MCF 10A (cell line): ENCODE measurements at regions not wholly inside any gene's neighbourhood (a gene's known extent, or its start where the extent isn't known, plus 50 kb on each side); places are given as distances from the start of the nearest gene placed in this dataset.

Experiments
- BruUV-seq: library from RNA; stranded (reverse); fragments of 400-500 nt; replicated peaks from 2 replicates; lab custom pipeline; 2021; lab: Mats Ljungman, UMichigan
- CTCF ChIA-PET: fragments of 300-600 bp; sonication (Branson Sonifier 250); formaldehyde crosslinking; extraction: SDS; loops from one replicate; lab custom pipeline; 2021; ENCODE audit warnings: antibody characterized with exemption, inconsistent platforms; lab: Yijun Ruan, JAX
- POLR2A ChIA-PET: fragments of 300-600, 350-650 bp; sonication (Branson Sonifier 250); formaldehyde crosslinking; extraction: SDS; loops from one replicate; lab custom pipeline; 2020; ENCODE audit warnings: antibody characterized with exemption, inconsistent platforms; lab: Yijun Ruan, JAX
- DNase-seq: peaks from one replicate; pipeline ENCODE4 v3.0.0-alpha.2; 2018; ENCODE audit not compliant: unreplicated experiment
- H3K27ac Mint-ChIP-seq: one replicate; pipeline ENCODE4 v1.8.0; 2022; ENCODE audit warnings: mild to moderate bottlenecking, low read depth, mixed read lengths; ENCODE audit not compliant: unreplicated experiment
- H3K27me3 Mint-ChIP-seq: one replicate; pipeline ENCODE4 v1.8.0; 2022; ENCODE audit warnings: mixed read lengths; ENCODE audit not compliant: insufficient read depth, unreplicated experiment
- H3K36me3 Mint-ChIP-seq: one replicate; pipeline ENCODE4 v1.8.0; 2022; ENCODE audit warnings: mild to moderate bottlenecking, moderate library complexity, mixed read lengths; ENCODE audit not compliant: insufficient read depth, unreplicated experiment
- H3K4me1 Mint-ChIP-seq: one replicate; pipeline ENCODE4 v1.8.0; 2022; ENCODE audit warnings: mixed read lengths; ENCODE audit not compliant: insufficient read depth, unreplicated experiment
- H3K4me3 Mint-ChIP-seq: one replicate; pipeline ENCODE4 v1.8.0; 2022; ENCODE audit warnings: mild to moderate bottlenecking, moderate library complexity, mixed read lengths; ENCODE audit not compliant: unreplicated experiment
- H3K9me3 Mint-ChIP-seq: one replicate; pipeline ENCODE4 v1.8.0; 2022; ENCODE audit warnings: mixed read lengths; ENCODE audit not compliant: unreplicated experiment
- CTCF ChIP-seq: fragments of 200-600 bp; IDR thresholded peaks from one replicate; pipeline ENCODE4 v1.8.0; 2022; ENCODE audit warnings: antibody characterized with exemption, mild to moderate bottlenecking; ENCODE audit not compliant: unreplicated experiment
- intact Hi-C: fragments of 100-400 bp; cut with micrococcal nuclease; formaldehyde crosslinking; loops from 2 replicates; pipeline ENCODE4 v1.14.1; 2022

GRCh38 chr3:162175145-162175544 is 678.5 kb downstream of the OTOL1 start:
- Mint-ChIP-seq H3K4me3 (no peak overlapping the region), H3K4me1 (peaks cover 8% of the 10 kb centered on the region), H3K9me3 (no peaks in the 10 kb centered on the region), H3K36me3 (peaks cover 2% of the 10 kb centered on the region), H3K27me3 (no peaks in the 10 kb centered on the region), H3K27ac (no peak overlapping the region)
- intact Hi-C loops = no loop called here
- no TSS peak for BruUV-seq
- ChIA-PET CTCF (no interaction called here), POLR2A (no interaction called here)
- no peak for DNase-seq
- TF ChIP-seq CTCF = no peak

- peaks cover 8% of the 10 kb centered on the region for H3K4me1 Mint-ChIP-seq
- POLR2A ChIA-PET = no interaction called here
- no peaks in the 10 kb centered on the region for H3K9me3 Mint-ChIP-seq
- no TSS peak for BruUV-seq
- H3K4me3 Mint-ChIP-seq = no peak overlapping the region
- intact Hi-C loops = no loop called here
- no peaks in the 10 kb centered on the region for H3K36me3 Mint-ChIP-seq
- no peak for DNase-seq
- no peak for TF ChIP-seq CTCF
- CTCF ChIA-PET = no interaction called here
- no peaks in the 10 kb centered on the region for H3K27me3 Mint-ChIP-seq
- no peak overlapping the region for H3K27ac Mint-ChIP-seq
Measured at GRCh38 chr3:162175878-162176277, 679.3 kb downstream of the OTOL1 start.

DNA sequence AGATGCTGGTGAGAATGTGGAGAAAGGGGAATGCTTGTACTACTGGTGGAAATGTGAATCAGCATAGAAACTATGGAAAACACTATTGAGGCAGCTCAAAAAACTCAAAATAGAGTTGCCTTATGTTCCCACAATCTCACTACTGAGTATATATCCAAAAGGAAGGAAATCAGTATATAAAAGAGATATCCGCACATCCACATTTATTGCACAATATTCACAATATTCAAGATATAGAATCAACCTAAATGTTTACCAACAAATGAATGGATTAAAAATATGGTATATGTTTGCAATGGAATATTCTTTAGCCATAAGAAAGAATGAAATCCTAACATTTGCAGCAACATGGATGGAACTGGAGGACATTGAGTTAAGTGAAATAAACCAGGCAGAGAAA is 686.8 kb downstream of the OTOL1 start:
- intact Hi-C loops = no loop called here
- CTCF ChIA-PET = no interaction called here
- no TSS peak for BruUV-seq
- Mint-ChIP-seq H3K4me1 (no peaks in the 10 kb centered on the region), H3K27ac (no peak overlapping the region), H3K4me3 (no peak overlapping the region), H3K27me3 (no peaks in the 10 kb centered on the region), H3K36me3 (no peaks in the 10 kb centered on the region), H3K9me3 (peaks cover 11% of the 10 kb centered on the region)
- POLR2A ChIA-PET = no interaction called here
- no peak for DNase-seq
- no peak for TF ChIP-seq CTCF

GRCh38 chr3:162192340-162193029 is 695.9 kb downstream of the OTOL1 start:
- H3K4me1 Mint-ChIP-seq = no peaks in the 10 kb centered on the region
- CTCF ChIA-PET = interaction anchor here (0.6 to 0.7 kb wide), 2 partner anchors 180 to 384 kb away, joined by 3 to 4 read pairs; no protein-coding TSS in a partner anchor
- DNase-seq = no peak
- H3K27ac Mint-ChIP-seq = no peak overlapping the region
- POLR2A ChIA-PET = no interaction called here
- BruUV-seq = no TSS peak
- H3K27me3 Mint-ChIP-seq = no peaks in the 10 kb centered on the region
- no peak overlapping the region for H3K4me3 Mint-ChIP-seq
- no peak for TF ChIP-seq CTCF
- no peaks in the 10 kb centered on the region for H3K36me3 Mint-ChIP-seq
- H3K9me3 Mint-ChIP-seq = peaks cover 13% of the 10 kb centered on the region
- intact Hi-C loops = no loop called here
